ENCODE measurements at regions not wholly inside any gene's neighbourhood (a gene's known extent, or its start where the extent isn't known, plus 50 kb on each side); places are given as distances from the start of the nearest gene placed in this dataset.

DNA sequence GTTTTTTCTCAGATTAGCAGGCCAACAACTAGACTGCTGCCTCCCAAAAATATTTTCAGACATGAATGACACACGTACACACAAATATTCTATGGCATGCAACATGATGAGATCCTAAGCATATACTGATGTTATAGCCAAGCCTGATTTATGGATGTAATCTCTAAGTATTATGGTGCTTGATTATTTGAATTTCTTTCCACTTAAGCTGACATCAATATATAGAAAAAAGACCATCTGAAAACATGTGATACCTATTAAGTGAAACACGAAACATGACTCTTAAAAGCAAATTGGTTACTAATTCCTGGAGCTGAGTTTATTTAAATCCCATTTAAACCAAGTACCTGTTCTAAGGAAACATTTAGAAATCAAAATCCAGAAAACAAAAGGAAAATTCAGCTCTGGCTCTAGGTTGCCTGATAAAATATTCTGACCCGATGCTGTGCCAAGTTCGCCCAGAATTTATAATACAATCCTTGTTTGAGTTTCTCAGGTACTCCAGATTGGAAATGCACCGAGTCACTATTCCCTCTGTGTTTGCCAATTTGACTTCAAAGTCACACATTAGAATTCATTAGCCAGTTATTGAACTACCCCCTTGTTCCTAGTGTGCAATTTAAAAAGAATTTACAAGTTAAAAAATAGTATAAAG lies 548.6 kb downstream of the CSNK1G3 start:
- no peak for DNase-seq (ENCODE audit: low spot score)

DNA sequence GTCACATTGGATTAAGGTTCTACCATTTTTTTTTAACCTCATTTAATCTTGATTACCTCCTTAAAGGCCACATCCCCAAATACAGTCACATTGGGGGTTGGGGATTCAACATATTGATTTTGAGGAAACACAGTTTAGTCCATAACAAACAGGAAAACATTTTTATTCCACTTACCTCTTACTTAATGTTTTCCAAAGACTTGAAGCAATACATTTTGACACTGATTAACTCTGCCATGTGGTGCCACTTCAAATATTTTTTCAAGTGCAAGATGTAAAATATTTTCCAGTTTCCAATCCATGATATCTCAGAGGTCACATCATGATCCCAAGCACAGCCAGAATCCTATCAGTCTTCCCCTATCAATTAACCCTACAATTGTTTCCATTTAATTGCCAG lies 548.0 kb downstream of the CSNK1G3 start:
- DNase-seq (ENCODE audit: low spot score) = no peak

DNA sequence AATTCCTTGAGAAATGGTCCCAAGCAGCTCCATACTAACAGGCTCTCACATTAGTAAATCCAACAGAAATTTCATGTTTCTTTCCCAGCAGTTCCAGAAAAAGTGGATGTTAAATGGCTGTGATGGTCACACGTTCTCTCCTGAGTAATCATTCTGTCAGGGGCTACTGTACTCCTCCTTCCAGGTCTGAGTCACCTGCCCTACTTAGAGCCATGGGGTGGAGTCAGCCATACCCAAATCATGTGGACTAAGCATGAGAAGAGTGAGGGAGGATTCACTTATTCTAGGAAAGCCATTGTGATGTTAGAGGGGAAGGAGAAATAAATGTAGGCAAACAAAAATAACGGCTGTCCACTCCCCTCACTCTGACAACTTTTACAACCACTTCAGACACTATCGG lies 547.2 kb downstream of the CSNK1G3 start:
- no peak for DNase-seq (ENCODE audit: low spot score)

DNA sequence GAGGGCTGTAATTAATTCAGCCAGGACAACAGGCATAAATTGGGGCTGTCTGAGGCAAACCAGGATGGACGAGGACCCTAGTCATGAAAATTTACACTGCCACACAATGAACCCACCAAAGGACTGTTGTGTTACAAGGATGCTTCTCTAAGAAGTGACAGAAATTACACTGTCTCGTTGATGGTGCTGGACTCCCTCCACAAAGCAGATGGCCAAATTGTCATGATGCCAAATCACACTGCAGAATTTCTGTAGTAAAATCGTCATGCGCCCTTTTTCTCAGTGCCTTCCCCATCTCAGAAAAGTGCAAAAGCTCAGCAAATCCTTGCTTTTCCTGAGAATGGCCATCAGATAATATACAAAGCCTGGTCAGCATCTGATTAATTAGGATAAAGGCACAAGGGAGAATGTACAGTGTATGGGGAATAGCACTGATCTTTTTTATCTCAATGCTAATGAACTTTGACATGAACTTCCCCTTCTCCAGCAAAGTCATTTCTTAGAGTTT lies 545.8 kb downstream of the CSNK1G3 start:
- peak; percentile 85 for DNase-seq (ENCODE audit: low spot score)

DNA sequence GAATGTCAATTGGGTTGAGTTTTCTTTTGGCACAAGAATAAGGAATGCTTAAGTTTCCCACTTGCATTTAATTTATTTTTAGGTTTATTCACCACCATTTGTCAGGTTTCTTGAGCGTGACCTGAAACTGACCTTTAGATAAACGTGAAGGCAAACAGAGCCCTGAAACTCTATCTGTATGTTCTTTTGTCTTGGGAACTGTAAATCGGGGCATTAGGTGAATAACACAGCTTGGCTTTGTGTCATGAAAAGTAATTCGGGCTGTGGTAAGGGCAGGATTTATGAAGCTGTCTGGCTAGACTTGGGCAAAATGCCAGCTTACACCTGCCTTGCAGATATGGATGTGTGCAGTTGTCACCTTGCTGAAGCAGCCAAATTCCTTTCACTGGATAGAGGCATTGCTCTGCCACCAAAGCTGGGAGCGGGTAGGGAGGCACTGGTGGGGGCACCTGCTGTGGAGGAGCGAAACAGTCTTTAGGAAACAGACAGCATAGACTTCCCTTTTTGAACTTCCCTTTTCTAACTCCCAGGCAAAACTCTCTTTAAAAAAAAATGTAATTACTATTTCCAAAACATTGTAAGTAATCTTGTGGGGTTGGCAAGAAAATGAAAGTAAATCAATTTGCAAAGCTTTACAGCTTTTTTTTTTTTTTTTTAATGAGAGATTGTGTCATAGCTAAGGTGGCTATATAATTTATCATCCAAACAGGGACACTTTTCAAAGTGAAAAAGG lies 545.2 kb downstream of the CSNK1G3 start:
- DNase-seq (ENCODE audit: low spot score) = peak; percentile 69

DNA sequence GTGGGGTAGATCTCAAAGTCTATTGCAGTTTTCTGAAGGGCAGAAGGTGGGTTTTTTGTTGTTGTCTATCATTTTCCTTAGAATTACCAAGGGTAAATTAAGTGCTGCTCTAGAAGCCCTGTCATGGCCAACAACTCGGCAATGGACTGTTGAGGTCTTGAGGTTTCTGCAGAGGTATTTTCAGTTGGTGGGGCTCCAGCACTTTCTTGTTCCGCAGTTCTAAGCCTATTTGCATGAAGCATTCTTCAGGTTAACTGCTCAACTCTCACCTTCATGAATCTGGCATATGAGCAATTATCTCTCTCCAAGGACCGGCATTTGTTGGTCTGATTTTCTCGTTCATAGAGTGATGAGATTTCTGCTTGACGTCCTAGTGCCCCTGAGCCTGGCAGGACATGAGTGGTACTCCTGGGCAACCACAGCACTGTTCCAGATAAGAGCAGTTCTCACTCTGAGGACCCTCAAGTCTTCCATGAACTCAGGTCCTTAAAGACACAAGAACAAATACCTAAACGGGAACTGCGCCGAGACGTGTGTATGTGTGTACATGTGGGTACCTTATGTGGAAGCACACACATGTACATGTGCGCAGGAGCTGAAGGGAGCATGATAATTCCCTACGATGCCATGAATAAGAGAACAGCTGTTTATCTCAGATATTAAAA lies 544.5 kb downstream of the CSNK1G3 start:
- peak; percentile 29 for DNase-seq (ENCODE audit: low spot score)

DNA sequence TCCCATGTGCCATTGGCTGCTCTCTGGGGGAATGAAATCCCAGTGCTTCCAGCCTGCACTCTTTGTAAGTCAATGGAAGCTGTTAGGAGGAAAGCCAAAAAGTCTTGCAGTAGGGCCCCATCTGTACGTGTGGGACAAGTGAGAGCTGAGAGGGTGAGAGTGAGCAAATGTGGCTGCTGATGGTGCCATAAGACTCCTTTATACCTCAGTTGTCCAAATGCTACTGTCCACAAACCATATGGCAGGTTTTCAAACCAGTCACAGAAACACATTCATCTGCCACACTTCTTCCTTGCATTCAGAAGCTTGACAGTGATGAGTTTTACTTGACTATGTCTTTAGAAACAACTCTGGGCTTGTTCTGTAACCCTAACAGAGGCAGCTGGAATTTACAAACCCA lies 543.8 kb downstream of the CSNK1G3 start:
- DNase-seq (ENCODE audit: low spot score) = no peak

DNA sequence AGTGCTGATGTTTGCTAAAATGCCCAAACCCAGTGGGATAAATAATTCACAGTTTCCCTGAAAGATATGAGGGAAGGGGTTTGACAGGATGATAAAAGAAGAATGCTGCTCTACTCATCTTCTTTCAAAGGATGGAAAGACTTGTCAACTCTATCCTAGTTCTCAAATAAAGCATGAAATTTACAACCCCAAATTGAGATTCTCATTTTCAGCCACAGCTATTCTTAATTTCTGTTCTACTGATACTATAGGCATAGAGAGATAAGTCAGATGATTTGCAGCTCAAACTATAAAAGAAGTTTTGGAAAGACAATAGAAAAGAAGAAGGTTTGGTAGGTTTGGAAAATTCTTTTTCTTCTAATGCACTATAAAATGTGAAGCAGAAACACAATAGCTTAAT lies 542.6 kb downstream of the CSNK1G3 start:
- no peak for DNase-seq (ENCODE audit: low spot score)

DNA sequence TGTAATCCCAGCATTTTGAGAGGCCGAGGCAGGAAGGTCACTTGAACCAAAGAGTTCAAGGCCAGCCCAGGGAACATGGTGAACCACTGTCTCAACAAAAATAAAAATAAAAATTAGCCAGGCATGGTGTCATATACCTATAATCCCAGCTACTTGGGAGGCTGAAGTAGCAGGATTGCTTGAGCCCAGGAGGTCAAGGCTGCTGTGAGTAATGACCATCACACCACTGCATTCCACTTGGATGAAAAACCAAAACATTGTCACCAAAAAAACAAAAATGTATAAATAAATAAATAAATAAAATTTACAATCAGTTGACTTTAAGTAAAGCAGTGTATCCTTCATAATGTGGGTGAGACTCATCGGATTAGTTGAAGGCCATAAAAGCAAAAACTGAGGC lies 541.4 kb downstream of the CSNK1G3 start:
- DNase-seq (ENCODE audit: low spot score) = no peak

DNA sequence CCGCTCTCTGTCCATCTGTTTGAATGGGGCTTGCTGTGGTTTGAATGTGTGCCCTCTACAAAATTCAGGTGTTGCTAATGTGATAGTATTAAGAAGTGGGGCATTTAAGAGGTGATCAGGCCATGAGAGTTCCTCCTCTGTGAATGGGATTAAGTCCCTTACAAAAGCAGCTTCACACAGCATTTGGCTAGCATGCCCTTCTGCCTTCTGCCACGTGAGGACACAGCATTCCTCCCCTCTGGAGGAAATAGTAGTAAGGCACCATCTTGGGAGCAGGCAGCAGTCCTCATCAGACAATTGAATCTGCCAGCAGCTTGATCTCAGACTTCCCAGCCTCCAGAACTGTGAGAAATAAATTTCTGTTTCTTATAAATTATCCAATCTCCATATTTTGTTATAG lies 540.2 kb downstream of the CSNK1G3 start:
- no peak for DNase-seq (ENCODE audit: low spot score)

DNA sequence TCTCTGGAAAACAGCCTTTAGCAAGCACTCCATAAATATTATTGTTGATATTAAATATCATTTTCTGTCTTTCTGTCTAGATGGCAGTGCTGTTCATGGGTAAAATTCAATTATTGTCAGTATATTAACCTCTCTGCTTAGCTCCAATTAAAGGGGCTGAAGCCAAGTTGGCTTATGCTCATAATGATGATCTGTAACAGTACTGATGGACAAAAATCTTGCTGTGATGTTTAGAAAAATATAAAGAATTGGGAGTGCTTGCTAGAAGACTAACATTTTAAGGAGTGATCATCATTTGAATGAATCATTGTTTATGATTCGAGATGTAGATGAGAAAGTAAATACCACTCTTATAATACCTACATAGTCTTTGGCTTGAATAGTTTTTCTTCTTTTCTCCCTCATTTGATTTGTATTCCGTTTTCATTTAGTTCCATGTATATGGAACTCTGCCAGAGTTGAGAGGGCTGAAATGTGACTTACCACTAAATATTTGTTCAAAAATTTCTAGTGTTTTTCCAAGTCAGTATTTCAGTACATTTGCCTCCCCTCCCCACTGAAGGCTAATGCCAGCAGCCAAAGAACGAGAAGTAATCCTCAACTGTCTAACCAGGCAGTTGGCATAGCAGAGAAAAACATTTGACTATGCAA lies 538.3 kb downstream of the CSNK1G3 start:
- no peak for DNase-seq (ENCODE audit: low spot score)

DNA sequence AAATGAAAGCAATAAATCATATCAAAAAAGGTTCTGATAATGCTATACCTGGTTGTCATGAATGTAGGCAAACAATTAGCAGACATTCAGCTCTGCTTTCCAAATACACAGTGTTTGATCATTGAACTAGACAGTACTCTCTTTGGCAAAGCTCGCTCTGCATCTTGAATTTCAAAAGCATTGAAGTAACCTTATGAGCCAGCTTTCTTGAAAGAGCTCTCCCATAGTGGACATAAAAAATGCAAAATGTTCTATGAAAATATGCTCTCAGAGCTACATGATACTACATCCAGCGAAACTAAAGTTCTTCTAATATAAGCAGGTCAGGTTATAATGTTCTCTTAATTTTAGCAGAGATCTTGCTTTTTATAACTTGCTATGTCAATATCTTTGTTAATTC lies 533.4 kb downstream of the CSNK1G3 start:
- DNase-seq (ENCODE audit: low spot score) = no peak

DNA sequence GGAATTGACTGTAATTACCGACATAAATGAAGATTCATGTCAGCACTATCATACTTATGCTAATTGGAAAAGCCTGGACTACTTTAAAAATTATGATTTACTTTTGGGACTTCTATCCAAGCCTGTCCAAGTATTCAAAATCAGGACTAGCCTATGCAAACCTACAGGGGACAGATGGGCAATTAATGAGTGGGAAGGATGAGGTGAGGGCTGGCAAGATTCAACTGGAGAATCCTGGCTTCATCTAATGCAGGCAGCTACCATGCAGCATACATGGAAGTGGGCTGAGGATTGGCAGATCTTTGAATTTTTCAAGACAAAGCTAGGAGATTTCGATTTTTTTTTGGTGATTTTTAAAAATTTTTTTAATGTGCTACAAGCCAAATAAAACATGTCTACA lies 532.6 kb downstream of the CSNK1G3 start:
- DNase-seq (ENCODE audit: low spot score) = no peak

DNA sequence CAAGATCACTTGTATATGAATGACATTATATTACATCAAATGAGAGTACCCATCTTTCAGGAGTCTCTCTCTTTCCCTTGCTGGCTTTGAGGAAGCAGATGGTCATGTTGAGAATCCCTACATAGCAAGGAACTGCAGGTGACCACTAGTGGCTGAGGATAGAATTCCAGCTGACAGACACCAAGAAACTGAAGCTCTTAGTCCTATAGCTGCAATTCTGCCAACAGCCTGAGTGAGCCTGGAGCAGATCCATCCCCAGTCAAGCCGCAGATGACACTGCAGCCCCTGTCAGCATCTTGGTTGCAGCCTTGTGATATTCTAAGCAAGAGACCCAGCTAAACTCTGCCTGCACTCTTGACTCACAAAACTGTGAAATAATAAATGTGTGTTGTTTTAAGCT lies 531.5 kb downstream of the CSNK1G3 start:
- DNase-seq (ENCODE audit: low spot score) = no peak

DNA sequence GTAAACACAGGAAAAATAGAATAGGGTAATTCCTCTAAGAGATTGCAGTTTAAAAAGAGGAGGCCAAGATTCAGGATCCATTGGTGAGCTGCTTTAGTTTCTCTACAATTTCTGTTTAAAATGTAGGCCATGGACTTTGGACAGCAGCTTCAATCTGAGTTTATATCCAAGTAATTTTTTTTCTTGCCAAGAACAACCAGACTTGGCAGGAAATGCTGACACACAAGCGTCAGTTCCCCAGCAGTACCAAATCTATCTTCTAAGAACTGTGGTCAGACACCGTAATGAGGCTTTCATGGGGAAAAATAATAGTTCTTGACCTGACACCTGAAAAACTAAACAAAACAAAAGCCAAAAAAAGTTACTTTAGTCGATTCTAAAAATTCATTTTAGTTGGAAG lies 528.8 kb downstream of the CSNK1G3 start:
- DNase-seq (ENCODE audit: low spot score) = peak; percentile 67

DNA sequence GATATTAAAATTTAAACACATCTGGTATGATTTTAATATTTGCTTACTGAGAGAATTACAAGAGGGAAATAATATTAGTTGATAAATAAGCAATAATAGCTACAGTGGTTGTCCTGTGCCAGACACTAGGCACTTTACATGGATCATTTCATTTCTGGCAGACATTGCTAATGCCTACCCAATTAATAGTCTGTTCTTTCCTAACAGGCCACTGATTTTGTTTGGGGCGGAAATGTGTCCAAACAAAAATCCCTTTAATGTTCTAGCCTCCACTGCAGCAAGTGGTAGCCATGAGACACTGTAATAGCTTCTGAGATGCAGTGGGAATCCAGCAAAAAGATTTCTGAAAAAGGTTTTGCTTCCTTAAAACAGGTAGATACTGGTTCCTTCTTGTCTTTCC lies 527.4 kb downstream of the CSNK1G3 start:
- no peak for DNase-seq (ENCODE audit: low spot score)

DNA sequence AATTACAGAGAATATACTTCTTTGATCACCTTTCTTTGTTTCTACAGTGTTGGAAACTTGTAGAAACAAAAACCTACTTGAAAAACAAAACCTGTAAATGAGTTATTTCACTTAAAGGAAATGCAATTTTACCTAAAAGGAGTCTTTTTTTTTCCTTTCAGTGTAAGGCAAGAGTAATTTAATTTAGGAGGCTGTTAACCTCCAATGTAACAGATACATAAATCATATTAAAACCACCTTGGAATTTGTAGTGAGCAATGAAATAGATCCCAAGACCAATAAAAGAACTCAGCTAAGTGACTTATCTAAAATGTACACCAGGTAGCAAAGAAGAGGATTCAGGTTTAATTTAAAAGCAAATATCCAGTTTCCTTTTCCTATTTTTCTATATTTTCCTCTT lies 524.8 kb downstream of the CSNK1G3 start:
- no peak for DNase-seq (ENCODE audit: low spot score)

DNA sequence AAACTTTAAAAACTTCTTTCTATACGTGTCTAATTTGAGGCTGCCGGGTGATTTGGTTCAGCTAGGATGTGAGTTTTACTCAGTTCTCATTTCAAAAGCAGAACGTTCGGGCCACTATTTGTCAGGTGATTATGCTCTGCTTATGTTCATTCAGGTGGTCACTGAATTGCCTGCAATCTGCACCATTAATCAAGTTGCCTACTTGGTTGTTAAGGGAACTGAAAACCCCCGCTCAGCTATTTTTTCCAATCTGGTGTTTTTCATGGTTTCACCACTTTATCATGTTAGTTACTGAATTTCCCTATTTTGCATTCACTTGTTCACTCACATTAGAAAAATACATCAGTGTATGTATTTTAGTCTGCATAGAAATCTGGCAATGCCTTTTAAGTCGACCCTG lies 523.0 kb downstream of the CSNK1G3 start:
- DNase-seq (ENCODE audit: low spot score) = peak; percentile 42

DNA sequence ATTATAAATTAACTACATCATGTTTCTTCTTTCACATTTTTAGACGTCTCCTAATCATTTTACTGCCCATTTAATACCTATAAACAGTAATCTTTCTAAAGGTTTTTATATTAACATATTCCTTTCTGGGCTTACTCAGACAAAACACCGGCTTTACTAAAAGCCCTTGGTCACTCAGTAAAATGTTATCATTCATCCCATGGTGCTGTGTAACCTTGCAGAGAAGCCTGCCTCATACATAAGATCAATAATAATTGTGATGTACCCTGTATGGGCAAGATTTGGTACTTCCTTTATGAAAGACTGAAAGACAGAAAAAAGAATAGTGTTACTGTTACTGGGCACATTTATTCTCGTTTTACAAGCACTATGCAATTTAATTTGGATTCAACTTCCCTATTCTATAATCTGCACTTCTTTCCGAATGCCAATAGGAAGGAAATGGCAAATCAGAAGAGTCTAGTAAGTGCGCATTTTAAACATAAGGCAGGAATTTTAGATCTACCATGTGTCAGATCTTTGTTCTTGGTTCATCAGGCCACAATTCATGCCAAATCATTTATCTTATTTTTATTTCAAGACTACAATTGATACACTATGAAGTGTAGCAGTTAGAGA lies 522.2 kb downstream of the CSNK1G3 start:
- DNase-seq (ENCODE audit: low spot score) = peak; percentile 67

DNA sequence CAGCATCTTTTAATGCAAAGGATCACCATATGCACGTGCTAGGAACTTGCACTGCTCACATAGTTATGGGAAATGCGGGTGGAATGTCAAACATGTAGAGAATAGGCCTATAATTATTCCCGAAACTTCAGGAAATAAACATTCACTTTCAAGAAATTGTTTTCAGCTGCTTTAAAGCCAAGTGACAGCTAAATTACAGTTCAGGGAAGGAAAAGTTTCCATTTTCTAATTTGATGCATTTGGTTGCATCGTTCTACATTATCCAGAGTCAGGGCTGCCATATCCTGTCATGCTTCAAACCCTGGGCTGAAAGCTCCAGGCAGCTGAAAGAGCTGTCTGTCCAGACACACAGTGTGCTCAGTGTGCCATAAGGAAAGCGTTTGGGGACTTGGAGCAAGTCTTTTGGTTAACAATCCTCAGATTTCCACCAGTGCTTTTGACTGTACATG lies 518.1 kb downstream of the CSNK1G3 start:
- DNase-seq (ENCODE audit: low spot score) = no peak

DNA sequence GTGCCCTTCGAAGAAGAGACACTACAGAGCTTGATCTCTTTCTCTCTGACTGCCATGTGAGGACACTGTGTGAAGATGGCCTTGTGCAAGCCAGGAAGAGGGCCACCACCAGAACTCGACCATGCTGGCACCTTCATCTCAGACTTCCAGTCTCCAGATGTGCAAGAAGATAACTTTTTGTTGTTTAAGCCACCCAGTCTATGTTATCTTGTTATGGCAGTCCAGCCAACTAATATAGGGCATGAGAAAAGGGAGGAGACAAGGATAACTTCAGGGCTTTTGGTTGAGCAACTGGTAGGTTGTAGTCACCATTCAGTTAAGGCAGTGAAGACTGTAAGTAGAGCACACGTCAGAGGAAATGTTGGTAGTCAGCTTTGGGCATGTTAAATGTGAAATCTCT lies 515.5 kb downstream of the CSNK1G3 start:
- no peak for DNase-seq (ENCODE audit: low spot score)

DNA sequence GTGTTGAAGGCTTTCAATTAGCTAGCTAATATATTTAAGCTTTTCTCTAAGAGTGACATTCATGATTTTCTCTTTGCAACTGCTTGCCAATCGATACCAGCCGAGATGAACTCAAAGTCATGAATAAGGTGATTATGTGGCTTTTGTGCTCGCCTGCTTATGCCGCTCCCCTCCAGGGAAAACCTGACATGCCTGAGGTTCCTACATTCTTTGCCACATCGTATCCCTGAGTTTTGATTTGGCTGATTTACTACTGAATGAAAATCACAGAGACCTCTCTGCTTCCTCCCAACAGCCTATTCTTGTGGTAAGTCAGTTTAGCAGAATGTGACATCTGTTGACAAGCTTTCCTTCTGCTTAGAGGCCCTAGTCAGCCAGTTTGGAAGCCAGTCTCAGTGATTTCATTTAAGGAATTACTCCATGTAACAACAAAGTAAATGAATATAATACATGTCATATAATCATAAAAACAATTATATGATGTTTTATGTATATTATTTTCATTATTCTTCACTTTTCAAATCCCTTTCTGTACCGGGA lies 513.4 kb downstream of the CSNK1G3 start:
- DNase-seq (ENCODE audit: low spot score) = no peak
